GM19023 (cell line): ENCODE measurements at regions not wholly inside any gene's neighbourhood (a gene's known extent, or its start where the extent isn't known, plus 50 kb on each side); places are given as distances from the start of the nearest gene placed in this dataset.

ENCODE experiments used
- ATAC-seq: cut with Tn5 transposase; IDR thresholded peaks from one replicate; pipeline ENCODE4 v1.9.1; 2021; ENCODE audit warnings: mild to moderate bottlenecking, moderate library complexity; ENCODE audit not compliant: unreplicated experiment

- no peak for ATAC-seq
Observed at GRCh38 chr1:168391851-168392681, 111.4 kb downstream of the TBX19 start.

GRCh38 chr1:168390271-168390670 lies 109.6 kb downstream of the TBX19 start:
- no peak for ATAC-seq

GRCh38 chr1:168387781-168388760 lies 107.4 kb downstream of the TBX19 start:
- ATAC-seq, result no peak

- ATAC-seq, result no peak
Observed at GRCh38 chr1:168386949-168387586, 106.4 kb downstream of the TBX19 start.

GRCh38 chr1:168386492-168386891 lies 105.8 kb downstream of the TBX19 start:
- ATAC-seq, result no peak

GRCh38 chr1:168381850-168382249 lies 101.2 kb downstream of the TBX19 start:
- ATAC-seq, result no peak

GRCh38 chr1:168380945-168381344 lies 100.3 kb downstream of the TBX19 start:
- ATAC-seq, result no peak

- ATAC-seq, result no peak
Observed at GRCh38 chr1:168379104-168379860, 98.6 kb downstream of the TBX19 start.

GRCh38 chr1:168375566-168376300 lies 95.1 kb downstream of the TBX19 start:
- ATAC-seq, result no peak

GRCh38 chr1:168374566-168374965 lies 93.9 kb downstream of the TBX19 start:
- ATAC-seq, result no peak

GRCh38 chr1:168373869-168374268 lies 93.2 kb downstream of the TBX19 start:
- ATAC-seq, result no peak

GRCh38 chr1:168372861-168373371 lies 92.2 kb downstream of the TBX19 start:
- ATAC-seq, result no peak

GRCh38 chr1:168372307-168372706 lies 91.6 kb downstream of the TBX19 start:
- no peak for ATAC-seq

- no peak for ATAC-seq
Observed at GRCh38 chr1:168371477-168371876, 90.8 kb downstream of the TBX19 start.

- ATAC-seq, result no peak
Observed at GRCh38 chr1:168370586-168370985, 89.9 kb downstream of the TBX19 start.

GRCh38 chr1:168369655-168370054 lies 89.0 kb downstream of the TBX19 start:
- ATAC-seq, result no peak

GRCh38 chr1:168368131-168368530 lies 87.5 kb downstream of the TBX19 start:
- no peak for ATAC-seq

- no peak for ATAC-seq
Observed at GRCh38 chr1:168365719-168366479, 85.2 kb downstream of the TBX19 start.
